Muscle layer of duodenum (tissue), 2 donors: ENCODE measurements at regions not wholly inside any gene's neighbourhood (a gene's known extent, or its start where the extent isn't known, plus 50 kb on each side); places are given as distances from the start of the nearest gene placed in this dataset.

Source experiments
- H3K27ac ChIP-seq: one replicate; pipeline ENCODE4 v1.7.0; 2013; ENCODE audit warnings: mild to moderate bottlenecking, low read length
- H3K27me3 ChIP-seq: one replicate; pipeline ENCODE4 v1.7.0; 2013; ENCODE audit warnings: low read depth, mild to moderate bottlenecking, control low read depth, low read length
- H3K36me3 ChIP-seq, 2 donors: one replicate each; pipeline ENCODE4 v1.7.0; 2013; ENCODE audit warnings: low read length in 2 of 2, control low read depth in 1 of 2, mild to moderate bottlenecking in 1 of 2; ENCODE audit not compliant: insufficient read depth in 2 of 2, control insufficient read depth in 1 of 2
- H3K4me1 ChIP-seq, 2 donors: one replicate each; pipeline ENCODE4 v1.7.0; 2013; ENCODE audit warnings: low read length in 2 of 2, mild to moderate bottlenecking in 2 of 2, control low read depth in 1 of 2, moderate library complexity in 1 of 2; ENCODE audit not compliant: insufficient read depth in 2 of 2, control insufficient read depth in 1 of 2
- H3K4me3 ChIP-seq, 2 donors: one replicate each; pipeline ENCODE4 v1.7.0; 2013; ENCODE audit warnings: low read length in 2 of 2, low read depth in 1 of 2, mild to moderate bottlenecking in 1 of 2
- H3K9me3 ChIP-seq, 2 donors: one replicate each; pipeline ENCODE4 v1.7.0; 2013; ENCODE audit warnings: low read length in 2 of 2, control low read depth in 1 of 2, mild to moderate bottlenecking in 1 of 2; ENCODE audit not compliant: control insufficient read depth in 1 of 2
- donor health status: healthy.

GRCh38 chr11:110371084-110371483 is 58.7 kb upstream of the FDX1 start:
- Histone ChIP-seq H3K9me3 (no peaks in the 10 kb centered on the region), H3K4me3 (no peak overlapping the region), H3K4me1 (peaks cover 3 to 6% of the 10 kb centered on the region in 2 donors), H3K27ac (no peak overlapping the region), H3K36me3 (no peaks in the 10 kb centered on the region), H3K27me3 (no peaks in the 10 kb centered on the region)

- Histone ChIP-seq H3K9me3 (no peaks in the 10 kb centered on the region), H3K4me3 (no peak overlapping the region), H3K27ac (no peak overlapping the region), H3K36me3 (no peaks in the 10 kb centered on the region), H3K4me1 (peaks cover 3 to 6% of the 10 kb centered on the region in 2 donors), H3K27me3 (no peaks in the 10 kb centered on the region)
Observed at GRCh38 chr11:110373051-110373702, 56.6 kb upstream of the FDX1 start.

- no peaks in the 10 kb centered on the region for H3K36me3 ChIP-seq
- H3K27me3 ChIP-seq: no peaks in the 10 kb centered on the region
- no peak overlapping the region for H3K4me3 ChIP-seq
- H3K27ac ChIP-seq: no peak overlapping the region
- H3K4me1 ChIP-seq: peaks cover 3 to 6% of the 10 kb centered on the region in 2 donors
- H3K9me3 ChIP-seq: no peaks in the 10 kb centered on the region
Observed at GRCh38 chr11:110374921-110375320, 54.8 kb upstream of the FDX1 start.

- H3K4me1 ChIP-seq: peaks cover 3 to 6% of the 10 kb centered on the region in 2 donors
- no peak overlapping the region for H3K4me3 ChIP-seq
- no peaks in the 10 kb centered on the region for H3K27me3 ChIP-seq
- no peaks in the 10 kb centered on the region for H3K9me3 ChIP-seq
- no peak overlapping the region for H3K27ac ChIP-seq
- H3K36me3 ChIP-seq: no peaks in the 10 kb centered on the region
Observed at GRCh38 chr11:110375351-110375750, 54.4 kb upstream of the FDX1 start.

GRCh38 chr11:110376021-110376420 is 53.7 kb upstream of the FDX1 start:
- Histone ChIP-seq H3K36me3 (no peaks in the 10 kb centered on the region), H3K27ac (no peak overlapping the region), H3K9me3 (no peaks in the 10 kb centered on the region), H3K27me3 (no peaks in the 10 kb centered on the region), H3K4me1 (peaks cover 3 to 6% of the 10 kb centered on the region in 2 donors), H3K4me3 (no peak overlapping the region)

- Histone ChIP-seq H3K27ac (no peak overlapping the region), H3K27me3 (no peaks in the 10 kb centered on the region), H3K9me3 (no peaks in the 10 kb centered on the region), H3K36me3 (no peaks in the 10 kb centered on the region), H3K4me3 (peak overlapping the region in 1 of 2 donors; percentile 21), H3K4me1 (peaks cover 3 to 6% of the 10 kb centered on the region in 2 donors)
Observed at GRCh38 chr11:110376711-110377324, 52.9 kb upstream of the FDX1 start.

GRCh38 chr11:110377434-110377833 is 52.3 kb upstream of the FDX1 start:
- Histone ChIP-seq H3K36me3 (no peaks in the 10 kb centered on the region), H3K27me3 (no peaks in the 10 kb centered on the region), H3K4me3 (no peak overlapping the region), H3K4me1 (peaks cover 3 to 6% of the 10 kb centered on the region in 2 donors), H3K27ac (no peak overlapping the region), H3K9me3 (no peaks in the 10 kb centered on the region)

- Histone ChIP-seq H3K27ac (no peak overlapping the region), H3K4me3 (no peak overlapping the region), H3K9me3 (no peaks in the 10 kb centered on the region), H3K4me1 (peaks cover 0 to 6% of the 10 kb centered on the region in 2 donors), H3K36me3 (no peaks in the 10 kb centered on the region), H3K27me3 (no peaks in the 10 kb centered on the region)
Observed at GRCh38 chr11:110379261-110379660, 50.5 kb upstream of the FDX1 start.

GRCh38 chr11:110379936-110380335 is 49.8 kb upstream of the FDX1 start:
- Histone ChIP-seq H3K27me3 (no peaks in the 10 kb centered on the region), H3K4me3 (no peak overlapping the region), H3K9me3 (no peaks in the 10 kb centered on the region), H3K4me1 (peaks cover 0 to 6% of the 10 kb centered on the region in 2 donors), H3K36me3 (no peaks in the 10 kb centered on the region), H3K27ac (no peak overlapping the region)
